HG03342 (cell line): ENCODE measurements at regions not wholly inside any gene's neighbourhood (a gene's known extent, or its start where the extent isn't known, plus 50 kb on each side); places are given as distances from the start of the nearest gene placed in this dataset.

ENCODE experiments used
- ATAC-seq: cut with Tn5 transposase; IDR thresholded peaks from one replicate; pipeline ENCODE4 v1.9.1; 2021; ENCODE audit warnings: mild to moderate bottlenecking, moderate library complexity; ENCODE audit not compliant: unreplicated experiment

- no peak for ATAC-seq
Observed at GRCh38 chr10:123480845-123481244, 185.3 kb upstream of the GPR26 start.

DNA sequence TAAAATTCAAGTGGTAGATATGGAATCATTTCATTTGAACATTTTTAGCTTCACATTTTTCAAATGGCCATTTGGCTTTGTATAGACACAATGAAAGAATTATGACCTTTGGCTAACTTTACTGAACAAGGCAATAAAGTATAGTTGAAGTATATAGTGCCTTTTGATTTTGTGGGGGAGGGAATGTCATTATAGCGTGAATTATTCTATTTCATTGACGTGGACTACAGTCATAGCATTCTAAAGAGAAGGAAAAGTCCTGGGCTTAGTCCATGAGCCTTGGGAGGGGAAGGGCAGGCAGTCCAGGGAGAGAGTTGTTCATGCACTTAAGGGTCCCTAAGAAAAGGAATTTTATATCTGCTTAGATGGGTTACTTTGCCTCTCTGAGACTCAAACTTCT is 181.4 kb upstream of the GPR26 start:
- ATAC-seq: no peak

GRCh38 chr10:123485341-123485960 is 180.7 kb upstream of the GPR26 start:
- ATAC-seq: no peak

- no peak for ATAC-seq
Observed at GRCh38 chr10:123488436-123488835, 177.7 kb upstream of the GPR26 start.

DNA sequence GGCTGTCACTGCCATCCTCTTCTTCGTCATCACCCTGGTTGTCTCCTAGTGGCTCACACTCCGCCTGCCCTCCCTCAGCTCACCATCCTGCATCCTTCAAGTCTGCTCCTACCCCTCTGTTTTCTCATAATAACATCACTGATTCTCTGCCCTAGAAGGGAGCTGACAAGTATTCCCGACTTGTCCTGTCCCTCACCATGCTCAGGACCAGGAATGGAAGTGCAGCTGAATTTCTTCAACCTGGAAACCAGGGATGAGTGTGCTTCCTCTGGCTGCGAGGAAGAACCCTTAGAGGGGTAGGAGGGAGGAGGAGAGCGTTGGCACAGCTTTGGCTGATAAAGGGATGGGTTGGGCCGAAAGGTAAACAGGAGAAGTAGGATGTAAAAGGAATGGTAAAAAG is 174.8 kb upstream of the GPR26 start:
- no peak for ATAC-seq

DNA sequence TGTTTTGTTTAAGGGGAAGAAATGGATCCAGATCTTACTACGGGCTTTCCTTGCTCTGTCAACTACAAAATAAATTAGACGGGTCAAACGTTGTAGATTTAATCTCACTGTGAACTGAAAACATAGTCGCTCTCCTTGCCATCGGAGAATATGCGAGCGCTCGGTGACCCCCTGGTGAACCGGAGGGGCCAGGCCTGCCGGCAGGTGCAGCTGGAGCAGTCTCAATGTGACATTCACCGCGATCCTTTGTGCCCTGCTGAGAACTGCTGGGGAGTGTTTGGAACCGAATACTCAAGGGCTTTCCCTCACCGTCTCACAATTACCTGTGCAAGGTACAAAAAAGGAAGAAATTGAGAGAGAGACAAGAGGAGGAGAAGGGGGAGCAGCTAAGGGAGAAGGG is 174.1 kb upstream of the GPR26 start:
- no peak for ATAC-seq

GRCh38 chr10:123494301-123494808 is 171.8 kb upstream of the GPR26 start:
- ATAC-seq: no peak

- ATAC-seq: no peak
Observed at GRCh38 chr10:123496375-123496774, 169.8 kb upstream of the GPR26 start.

DNA sequence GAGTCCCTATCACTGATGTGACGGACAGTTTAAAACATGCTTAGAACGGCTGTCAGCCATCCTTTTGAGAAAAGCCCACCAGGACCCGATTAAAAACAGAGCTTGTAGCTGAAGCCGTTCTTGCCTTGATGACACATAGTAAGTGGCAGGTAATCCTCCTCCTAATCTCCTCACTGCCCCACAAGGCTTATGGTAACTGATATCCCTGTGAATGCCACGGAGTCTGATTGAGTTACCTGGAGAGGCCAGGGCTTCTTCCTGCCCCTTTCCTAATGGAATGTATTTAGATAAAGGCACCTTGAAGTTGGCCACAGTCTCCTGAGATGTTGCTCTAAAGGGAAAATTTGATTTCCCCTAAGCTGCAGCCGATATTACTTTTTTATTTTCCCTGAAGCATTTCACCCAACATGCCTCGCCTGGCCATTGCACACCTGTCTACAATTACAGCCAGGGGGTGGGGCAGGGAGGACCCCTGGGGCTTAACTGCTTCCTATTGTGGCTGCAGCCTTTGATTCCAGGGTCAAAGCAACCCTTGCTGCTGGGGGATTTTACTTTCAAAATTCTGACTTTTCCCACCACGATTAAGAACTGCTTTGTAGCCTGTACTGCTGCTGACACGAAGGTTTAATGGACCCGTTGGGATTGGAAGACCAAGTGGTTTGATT is 169.0 kb upstream of the GPR26 start:
- no peak for ATAC-seq

DNA sequence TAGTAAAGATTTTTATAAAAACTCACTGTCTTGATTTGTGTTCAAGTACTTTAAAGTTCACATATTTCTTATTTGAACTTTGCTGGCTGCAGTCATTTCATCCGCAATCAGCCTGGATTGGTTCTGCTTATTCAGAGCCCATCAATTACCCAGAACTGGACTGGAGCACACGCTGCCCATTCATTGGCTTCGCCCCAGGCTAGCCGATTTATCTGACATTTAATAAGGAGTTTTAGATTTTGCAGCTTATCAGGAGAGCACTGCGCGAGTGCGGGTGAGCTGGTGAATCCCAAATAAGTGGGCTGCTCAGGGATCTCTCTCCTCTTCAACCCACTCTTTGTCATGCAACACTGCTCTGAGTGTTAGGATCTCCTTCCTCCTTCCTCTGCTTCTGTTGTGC is 166.0 kb upstream of the GPR26 start:
- ATAC-seq: no peak

DNA sequence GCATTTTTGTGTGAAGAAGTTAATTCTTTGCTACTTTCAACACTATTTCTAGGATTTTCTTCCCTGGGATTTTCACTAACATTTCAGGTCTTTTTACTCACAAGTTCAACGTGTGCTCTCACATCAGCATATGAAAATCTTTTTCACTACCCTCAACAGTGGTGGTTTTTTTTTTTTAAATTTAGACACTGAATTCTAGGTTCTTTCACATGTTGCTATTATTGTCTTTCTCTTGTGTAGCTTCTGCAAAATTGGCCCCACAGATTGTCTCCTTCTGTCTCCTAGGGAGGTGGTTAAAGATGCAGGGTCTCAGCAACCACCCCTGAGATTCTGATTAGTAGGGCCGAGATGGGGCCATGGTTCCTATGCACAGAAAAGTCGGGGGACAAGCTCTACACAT is 165.0 kb upstream of the GPR26 start:
- no peak for ATAC-seq

- no peak for ATAC-seq
Observed at GRCh38 chr10:123502983-123503382, 163.2 kb upstream of the GPR26 start.

- ATAC-seq: no peak
Observed at GRCh38 chr10:123506455-123506854, 159.7 kb upstream of the GPR26 start.

DNA sequence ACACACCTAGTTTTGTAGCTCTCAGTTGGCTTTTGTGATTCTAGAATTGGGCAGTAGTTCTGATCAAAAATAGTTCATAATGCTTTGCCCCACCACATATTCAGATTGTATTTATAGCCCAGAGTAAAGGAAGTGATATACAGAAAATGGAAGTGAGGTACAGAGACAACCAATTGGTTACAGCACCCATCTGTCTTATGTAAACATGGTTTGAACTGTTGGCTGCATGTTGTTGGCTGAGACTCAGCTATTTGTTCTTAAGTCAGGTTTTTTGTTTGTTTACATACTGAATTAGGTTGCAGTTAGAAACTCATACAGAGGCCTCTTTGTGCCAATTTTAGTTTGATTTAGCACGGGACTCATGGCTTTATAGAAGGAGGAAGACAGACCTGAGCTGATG is 158.9 kb upstream of the GPR26 start:
- ATAC-seq: no peak

DNA sequence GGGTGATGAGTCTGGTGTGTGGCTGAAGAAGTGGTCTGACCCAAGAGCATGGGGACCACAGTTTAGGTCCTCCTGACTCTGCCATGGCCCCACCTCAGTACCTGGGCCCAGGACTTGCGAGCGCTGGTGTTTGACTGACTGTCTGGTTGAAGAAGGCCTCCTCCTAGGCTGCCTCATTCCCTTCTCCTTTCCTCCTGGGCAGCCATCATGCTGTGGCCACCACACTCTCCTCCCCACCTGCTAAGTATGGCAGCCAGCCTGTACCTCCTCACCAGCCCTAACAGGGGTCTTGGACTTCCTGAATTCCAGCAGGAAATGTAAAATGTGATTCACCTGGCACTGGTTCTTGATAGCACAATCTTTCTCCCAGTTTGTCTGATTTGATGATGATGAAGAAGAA is 156.8 kb upstream of the GPR26 start:
- no peak for ATAC-seq

GRCh38 chr10:123512901-123513775 is 153.0 kb upstream of the GPR26 start:
- no peak for ATAC-seq

GRCh38 chr10:123513870-123514269 is 152.3 kb upstream of the GPR26 start:
- no peak for ATAC-seq

- no peak for ATAC-seq
Observed at GRCh38 chr10:123514996-123515395, 151.2 kb upstream of the GPR26 start.

- no peak for ATAC-seq
Observed at GRCh38 chr10:123515661-123516060, 150.5 kb upstream of the GPR26 start.

GRCh38 chr10:123516291-123516690 is 149.9 kb upstream of the GPR26 start:
- no peak for ATAC-seq

DNA sequence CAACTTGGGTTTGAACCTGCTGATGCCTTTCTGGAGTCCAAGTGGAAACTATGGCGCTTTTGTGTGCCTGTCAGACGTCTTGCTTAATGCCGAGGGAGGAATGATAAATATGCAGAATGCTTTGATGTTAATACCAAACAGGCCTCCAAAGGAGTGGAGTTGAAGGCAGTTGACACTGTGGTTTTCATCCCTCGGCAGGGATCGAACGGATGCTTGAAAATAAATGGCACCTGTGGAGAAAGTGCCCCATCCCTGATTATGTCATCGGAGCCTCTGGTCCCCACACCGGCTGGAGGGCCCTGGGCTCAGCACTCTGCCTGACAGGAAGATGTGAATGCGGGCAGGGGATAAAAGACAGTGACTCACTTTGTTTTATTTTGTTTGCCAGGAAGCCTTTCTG is 148.7 kb upstream of the GPR26 start:
- no peak for ATAC-seq

DNA sequence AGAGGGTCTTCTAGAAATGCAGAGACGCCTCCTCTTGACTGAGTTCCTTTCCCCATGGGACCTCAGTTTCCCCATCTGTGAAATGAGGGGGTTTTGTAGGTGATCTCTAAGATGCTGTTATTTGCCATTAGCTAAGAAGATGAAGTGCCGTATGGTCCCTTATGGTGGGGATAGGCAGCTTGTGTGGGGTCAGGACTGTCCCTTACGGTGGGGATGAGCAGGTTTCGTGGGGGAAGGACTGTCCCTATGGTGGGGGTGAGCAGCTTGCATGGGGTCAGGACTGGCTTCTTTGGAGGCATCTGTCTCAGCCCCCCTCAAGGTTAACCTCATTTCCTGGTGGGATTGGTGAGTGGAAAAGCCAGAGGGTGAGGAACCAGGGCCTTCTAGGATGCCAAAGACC is 148.3 kb upstream of the GPR26 start:
- no peak for ATAC-seq
